ENCODE measurements at regions not wholly inside any gene's neighbourhood (a gene's known extent, or its start where the extent isn't known, plus 50 kb on each side); places are given as distances from the start of the nearest gene placed in this dataset.

DNA sequence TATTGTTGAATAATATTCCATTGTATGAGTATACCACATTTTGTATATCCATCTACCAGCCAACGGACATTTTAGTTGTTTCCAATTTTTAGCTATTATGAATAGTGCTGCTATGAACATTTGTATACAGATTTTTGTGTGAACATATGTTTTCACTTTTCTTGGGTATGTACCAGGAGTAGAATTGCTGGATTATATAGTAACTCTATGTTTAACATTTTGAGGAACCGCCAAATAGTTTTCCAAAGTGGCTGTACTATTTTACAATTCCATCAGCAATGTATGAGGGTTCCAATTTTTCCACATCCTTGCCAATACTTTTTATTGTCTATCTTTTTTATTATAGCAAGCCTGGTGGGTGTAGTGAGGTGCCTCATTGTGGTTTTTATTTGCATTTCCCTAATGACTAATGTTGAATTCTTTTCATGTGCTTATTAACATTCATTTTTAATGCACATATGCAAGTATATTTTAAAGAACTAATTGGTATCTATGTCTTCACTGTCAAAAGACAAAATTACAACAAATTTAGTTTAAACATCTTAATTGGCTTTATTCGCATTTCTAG lies 77.5 kb upstream of the PIAS1 start:
- Histone ChIP-seq H3K27ac (no peak overlapping the region), H3K4me1 (replicated peaks; ENCODE audit: insufficient read depth) (no peaks in the 10 kb centered on the region), H4K20me1 (ENCODE audit: insufficient read depth) (no peaks in the 10 kb centered on the region), H3K9me2 (ENCODE audit: insufficient read depth) (no peaks in the 10 kb centered on the region), H3K27me3 (ENCODE audit: insufficient read depth, low read depth) (no peaks in the 10 kb centered on the region), H3F3A (ENCODE audit: insufficient read depth, low read depth) (no peaks in the 10 kb centered on the region), H2AFZ (no peak overlapping the region), H3K4me3 (no peak overlapping the region), H3K36me3 (ENCODE audit: low read depth) (no peaks in the 10 kb centered on the region), H3K79me2 (ENCODE audit: low read depth) (no peaks in the 10 kb centered on the region), H3K4me2 (no peak overlapping the region), H3K9me3 (ENCODE audit: insufficient read depth, low read depth) (0 out of 2 replicates have a peak, but pooled peaks cover 4% of the 10 kb centered on the region)
- TF ChIP-seq, protein P1, sequence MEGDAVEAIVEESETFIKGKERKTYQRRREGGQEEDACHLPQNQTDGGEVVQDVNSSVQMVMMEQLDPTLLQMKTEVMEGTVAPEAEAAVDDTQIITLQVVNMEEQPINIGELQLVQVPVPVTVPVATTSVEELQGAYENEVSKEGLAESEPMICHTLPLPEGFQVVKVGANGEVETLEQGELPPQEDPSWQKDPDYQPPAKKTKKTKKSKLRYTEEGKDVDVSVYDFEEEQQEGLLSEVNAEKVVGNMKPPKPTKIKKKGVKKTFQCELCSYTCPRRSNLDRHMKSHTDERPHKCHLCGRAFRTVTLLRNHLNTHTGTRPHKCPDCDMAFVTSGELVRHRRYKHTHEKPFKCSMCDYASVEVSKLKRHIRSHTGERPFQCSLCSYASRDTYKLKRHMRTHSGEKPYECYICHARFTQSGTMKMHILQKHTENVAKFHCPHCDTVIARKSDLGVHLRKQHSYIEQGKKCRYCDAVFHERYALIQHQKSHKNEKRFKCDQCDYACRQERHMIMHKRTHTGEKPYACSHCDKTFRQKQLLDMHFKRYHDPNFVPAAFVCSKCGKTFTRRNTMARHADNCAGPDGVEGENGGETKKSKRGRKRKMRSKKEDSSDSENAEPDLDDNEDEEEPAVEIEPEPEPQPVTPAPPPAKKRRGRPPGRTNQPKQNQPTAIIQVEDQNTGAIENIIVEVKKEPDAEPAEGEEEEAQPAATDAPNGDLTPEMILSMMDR (conservative IDR thresholded peaks at IDR 0.05) = no peak
- TF ChIP-seq EZH2 (IDR thresholded peaks at IDR 0.05; ENCODE audit: low read depth) = no peak
- ChIA-PET CTCF (no interaction called here), POLR2A (ENCODE audit: unreplicated experiment) (no interaction called here)
- intact Hi-C loops (cut with micrococcal nuclease; ENCODE audit: unreplicated experiment) = no loop called here
- no peak for DNase-seq
- no TSS peak for BruUV-seq (replicated peaks)

DNA sequence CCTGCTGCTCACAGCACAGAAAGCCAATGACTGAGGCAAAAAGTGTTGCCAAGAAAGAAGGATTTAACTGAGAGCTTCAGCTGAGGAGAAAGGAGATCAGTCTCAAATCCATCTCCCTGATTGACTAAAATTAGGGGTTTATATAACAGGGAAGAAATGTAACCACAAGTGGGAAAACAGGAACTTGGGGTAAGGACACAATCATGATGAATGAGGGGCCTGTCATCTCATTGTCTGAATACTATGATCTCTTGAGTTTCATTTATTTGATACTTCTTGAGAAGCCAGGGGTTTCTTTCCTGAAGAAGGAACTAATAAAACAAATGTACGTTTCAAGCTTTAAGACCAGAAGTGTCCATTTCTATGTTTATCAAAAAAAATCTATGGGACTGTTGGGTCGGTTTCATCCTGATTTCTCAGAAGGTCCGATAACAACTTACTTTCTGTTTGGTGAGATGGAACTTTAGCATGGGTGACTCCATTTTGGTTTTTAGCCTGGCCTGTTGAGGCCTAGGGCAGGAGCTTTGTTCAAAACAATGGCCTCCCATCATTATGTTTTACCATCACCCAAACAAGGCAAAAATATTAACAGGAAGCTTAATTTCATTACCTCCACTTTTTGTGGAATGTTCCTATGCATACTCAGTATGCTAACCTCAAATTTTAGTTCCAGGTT lies 76.6 kb upstream of the PIAS1 start:
- TF ChIP-seq, protein P1 (conservative IDR thresholded peaks at IDR 0.05) = no peak
- no peak for TF ChIP-seq EZH2 (IDR thresholded peaks at IDR 0.05; ENCODE audit: low read depth)
- Histone ChIP-seq H3K27me3 (ENCODE audit: insufficient read depth, low read depth) (no peaks in the 10 kb centered on the region), H3K36me3 (ENCODE audit: low read depth) (no peaks in the 10 kb centered on the region), H3F3A (ENCODE audit: insufficient read depth, low read depth) (no peaks in the 10 kb centered on the region), H3K4me3 (no peak overlapping the region), H3K9me3 (ENCODE audit: insufficient read depth, low read depth) (0 out of 2 replicates have a peak, but pooled peaks cover 4% of the 10 kb centered on the region), H3K27ac (no peak overlapping the region), H3K79me2 (ENCODE audit: low read depth) (no peaks in the 10 kb centered on the region), H2AFZ (no peak overlapping the region), H3K4me2 (no peak overlapping the region), H3K4me1 (replicated peaks; ENCODE audit: insufficient read depth) (no peaks in the 10 kb centered on the region), H4K20me1 (ENCODE audit: insufficient read depth) (no peaks in the 10 kb centered on the region), H3K9me2 (ENCODE audit: insufficient read depth) (no peaks in the 10 kb centered on the region)
- no TSS peak for BruUV-seq (replicated peaks)
- ChIA-PET POLR2A (ENCODE audit: unreplicated experiment) (no interaction called here), CTCF (no interaction called here)
- intact Hi-C loops (cut with micrococcal nuclease; ENCODE audit: unreplicated experiment) = no loop called here
- no peak for DNase-seq

DNA sequence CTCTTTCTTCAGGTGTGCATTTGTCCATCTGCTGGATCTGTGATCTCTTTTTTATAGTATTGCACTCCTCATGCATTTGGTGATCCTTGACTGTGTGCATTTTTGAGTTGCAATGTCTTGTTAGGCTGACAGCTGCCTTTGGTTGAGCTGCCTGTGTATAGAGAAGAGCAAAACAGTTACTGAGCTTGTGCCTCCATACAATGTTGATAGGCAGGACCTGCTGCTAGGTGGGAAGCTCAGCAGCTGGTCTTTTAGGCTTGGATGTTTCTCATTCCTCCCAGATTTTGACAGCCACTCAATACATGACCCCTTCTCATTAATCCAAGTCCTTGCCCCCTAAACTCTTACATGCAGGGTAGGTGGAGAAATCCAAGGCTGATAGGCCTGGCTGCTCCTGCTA lies 74.8 kb upstream of the PIAS1 start:
- H3K9me2 ChIP-seq (ENCODE audit: insufficient read depth) = no peaks in the 10 kb centered on the region

More for the DNA sequence above, 74.8 kb upstream of the PIAS1 start:
- DNase-seq = no peak
- ChIA-PET POLR2A (ENCODE audit: unreplicated experiment) (no interaction called here), CTCF (no interaction called here)
- TF ChIP-seq, protein P1 (conservative IDR thresholded peaks at IDR 0.05) = no peak
- TF ChIP-seq EZH2 (IDR thresholded peaks at IDR 0.05; ENCODE audit: low read depth) = no peak
- intact Hi-C loops (cut with micrococcal nuclease; ENCODE audit: unreplicated experiment) = no loop called here
- H3K27me3 ChIP-seq (ENCODE audit: insufficient read depth, low read depth) = no peaks in the 10 kb centered on the region
- no TSS peak for BruUV-seq (replicated peaks)
- H3K4me3 ChIP-seq = no peak overlapping the region
- no peaks in the 10 kb centered on the region for H3K4me1 ChIP-seq (replicated peaks; ENCODE audit: insufficient read depth)
- H3F3A ChIP-seq (ENCODE audit: insufficient read depth, low read depth) = no peaks in the 10 kb centered on the region
- no peak overlapping the region for H3K4me2 ChIP-seq
- H4K20me1 ChIP-seq (ENCODE audit: insufficient read depth) = no peaks in the 10 kb centered on the region
- no peak overlapping the region for H2AFZ ChIP-seq
- H3K27ac ChIP-seq = no peak overlapping the region
- no peaks in the 10 kb centered on the region for H3K79me2 ChIP-seq (ENCODE audit: low read depth)
- 0 out of 2 replicates have a peak, but pooled peaks cover 4% of the 10 kb centered on the region for H3K9me3 ChIP-seq (ENCODE audit: insufficient read depth, low read depth)
- H3K36me3 ChIP-seq (ENCODE audit: low read depth) = no peaks in the 10 kb centered on the region
